ENCODE measurements at regions not wholly inside any gene's neighbourhood (a gene's known extent, or its start where the extent isn't known, plus 50 kb on each side); places are given as distances from the start of the nearest gene placed in this dataset.

GRCh38 chr11:22556381-22556780 is 69.2 kb downstream of the FANCF start:
- TF ChIP-seq CTCF (IDR thresholded peaks at IDR 0.05) (no peak), EZH2 (IDR thresholded peaks at IDR 0.05) (no peak)

All from neural progenitor cell (in vitro differentiated cells).